ENCODE measurements at regions not wholly inside any gene's neighbourhood (a gene's known extent, or its start where the extent isn't known, plus 50 kb on each side); places are given as distances from the start of the nearest gene placed in this dataset.

GRCh38 chr5:158553195-158553961 is 546.3 kb downstream of the EBF1 start:
- no peak for DNase-seq (ENCODE audit: low read depth)

DNA sequence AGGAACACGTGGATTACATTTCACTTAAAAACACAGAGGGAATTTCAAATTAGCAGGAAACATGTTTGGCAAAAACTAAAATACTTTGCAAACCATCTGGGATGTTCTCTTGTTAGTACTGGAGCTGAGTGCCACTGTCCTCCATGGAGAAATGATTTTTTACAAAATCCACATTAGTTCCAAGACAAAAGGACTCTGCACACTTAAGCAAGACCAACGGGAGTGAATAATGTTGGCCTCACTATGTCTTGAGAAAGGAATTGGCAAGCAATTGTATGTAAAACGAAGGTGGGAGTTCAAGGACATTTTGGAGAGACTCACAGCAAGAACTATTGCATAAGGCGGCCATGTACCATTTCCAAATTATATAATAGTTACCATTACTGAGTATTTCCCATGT is 547.5 kb downstream of the EBF1 start:
- no peak for DNase-seq (ENCODE audit: low read depth)

GRCh38 chr5:158549311-158549710 is 550.4 kb downstream of the EBF1 start:
- no peak for DNase-seq (ENCODE audit: low read depth)

- no peak for DNase-seq (ENCODE audit: low read depth)
Observed at GRCh38 chr5:158546748-158547147, 553.0 kb downstream of the EBF1 start.

- DNase-seq (ENCODE audit: low read depth): no peak
Observed at GRCh38 chr5:158545949-158546530, 553.7 kb downstream of the EBF1 start.

GRCh38 chr5:158544388-158545339 is 555.1 kb downstream of the EBF1 start:
- DNase-seq (ENCODE audit: low read depth): no peak

- DNase-seq (ENCODE audit: low read depth): no peak
Observed at GRCh38 chr5:158543539-158544387, 556.0 kb downstream of the EBF1 start.

GRCh38 chr5:158541536-158542297 is 558.0 kb downstream of the EBF1 start:
- DNase-seq (ENCODE audit: low read depth): no peak

DNA sequence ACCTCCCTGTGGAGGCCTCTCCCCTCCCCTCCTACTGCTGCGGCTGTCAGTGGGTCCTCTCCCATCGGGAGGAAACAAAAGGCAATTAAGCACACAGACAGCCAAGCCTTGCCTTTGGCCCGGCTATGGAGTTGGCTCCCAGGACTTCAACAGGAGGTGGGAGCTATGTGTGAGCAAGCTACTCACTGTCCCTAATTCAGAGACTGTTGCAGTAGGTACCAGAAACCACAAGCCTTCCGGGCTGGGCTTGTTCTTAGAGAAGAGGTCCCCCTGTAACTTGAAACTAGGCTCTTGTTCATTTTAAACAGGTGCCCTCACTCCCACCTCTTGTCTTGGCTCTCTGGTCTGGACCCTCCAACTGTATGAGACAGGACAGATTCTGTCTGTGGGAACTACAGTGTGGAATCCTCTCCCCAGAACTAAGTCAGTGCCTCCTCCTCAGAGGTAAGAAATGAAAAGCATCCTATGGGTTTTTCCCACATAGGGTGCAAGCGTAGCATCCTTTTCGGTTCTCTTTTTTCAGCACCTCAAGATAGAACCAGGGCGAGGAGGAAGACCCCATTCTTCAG is 561.1 kb downstream of the EBF1 start:
- no peak for DNase-seq (ENCODE audit: low read depth)

DNA sequence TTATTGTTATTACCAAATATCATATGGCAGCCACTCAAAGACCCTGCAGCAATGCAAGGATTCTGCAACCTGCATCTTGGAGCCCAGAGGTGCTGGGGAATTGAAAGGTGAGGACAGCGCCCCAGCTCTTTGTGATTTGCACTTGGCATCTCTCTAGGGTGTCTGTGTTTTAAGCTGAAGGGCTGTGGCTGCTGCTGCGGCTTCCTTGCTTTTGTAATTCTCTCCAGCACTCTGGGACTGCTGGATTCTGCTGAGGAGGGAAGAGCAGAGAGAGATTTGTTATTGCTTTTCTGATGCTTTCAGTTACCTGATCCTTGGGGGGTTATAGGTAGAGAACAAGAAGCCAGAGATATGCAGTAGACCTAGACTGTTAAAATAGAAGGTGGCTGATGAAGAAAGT is 562.4 kb downstream of the EBF1 start:
- no peak for DNase-seq (ENCODE audit: low read depth)

DNA sequence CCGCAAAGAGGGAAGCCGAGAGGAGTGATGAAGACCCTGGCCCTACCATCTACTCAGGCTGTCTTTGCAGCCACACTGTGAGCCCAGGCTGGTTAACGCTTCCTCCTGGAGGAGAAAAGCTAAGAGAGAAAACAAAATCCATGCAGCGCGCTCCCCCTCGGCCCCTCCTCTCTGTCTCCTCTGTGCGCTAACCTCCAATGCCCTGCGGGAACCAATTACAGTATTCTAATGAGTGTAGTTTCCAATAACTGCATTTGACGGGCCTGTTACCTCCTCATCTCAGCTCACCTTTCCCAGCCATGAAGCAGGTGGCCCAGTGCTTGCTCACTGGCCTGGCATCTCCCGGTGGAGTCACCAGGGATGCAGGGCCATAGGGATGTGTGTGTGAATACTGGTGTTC is 565.5 kb downstream of the EBF1 start:
- DNase-seq (ENCODE audit: low read depth): no peak

DNA sequence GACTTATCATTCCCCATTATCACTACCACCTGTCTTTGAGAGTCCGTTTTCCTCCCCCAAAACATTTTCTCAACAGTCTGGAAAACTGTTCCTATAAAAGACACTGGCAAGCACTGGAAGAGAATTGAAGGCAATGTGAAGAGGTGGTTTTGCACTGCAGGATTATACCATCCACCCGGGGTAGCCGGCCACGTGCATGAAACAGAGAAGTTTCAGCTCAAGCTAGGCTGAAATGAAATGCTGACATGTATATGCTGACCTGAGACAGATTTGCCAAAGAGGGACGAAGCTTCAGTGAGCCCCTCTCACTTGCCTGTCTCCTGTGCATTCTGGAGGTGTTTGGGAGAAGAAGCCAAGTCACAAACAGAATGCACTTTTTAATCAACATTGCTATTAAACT is 567.0 kb downstream of the EBF1 start:
- no peak for DNase-seq (ENCODE audit: low read depth)

DNA sequence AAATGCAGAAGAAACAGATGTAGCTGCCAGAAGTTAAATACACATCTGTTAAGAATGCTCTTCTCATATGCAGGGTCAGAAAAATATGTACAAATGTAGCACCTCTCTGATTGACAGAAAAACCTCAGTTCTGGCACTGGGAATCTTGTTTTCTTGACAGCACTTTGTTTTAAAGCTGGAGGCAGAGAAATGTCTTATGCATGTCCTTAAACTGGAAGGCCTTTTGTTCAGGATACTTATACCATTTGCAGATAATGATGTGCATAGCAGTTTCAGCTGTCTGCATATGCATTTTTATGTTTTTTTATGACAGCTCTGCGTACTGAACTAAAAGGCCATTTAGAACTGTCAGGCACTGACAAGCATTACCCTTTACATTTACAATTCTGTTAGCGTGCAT is 567.9 kb downstream of the EBF1 start:
- DNase-seq (ENCODE audit: low read depth): no peak

DNA sequence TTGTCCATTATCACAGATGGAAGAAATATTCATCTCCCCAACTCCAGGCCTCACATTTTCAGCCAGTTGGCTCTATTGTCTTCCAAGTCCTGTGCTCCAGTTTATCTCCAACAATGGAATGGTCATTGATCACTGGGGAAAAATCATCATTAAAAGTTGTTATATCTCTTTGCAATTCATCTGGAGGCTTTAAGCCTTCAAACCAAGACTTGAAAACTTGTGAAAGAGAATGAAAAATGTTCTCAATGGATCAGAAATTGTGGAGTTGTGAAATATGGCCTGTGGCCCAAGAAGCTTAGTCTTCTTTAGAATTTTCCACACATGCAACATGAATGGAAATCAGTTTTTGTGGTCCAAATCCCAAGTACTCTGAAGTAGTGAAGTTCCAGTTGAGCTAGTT is 569.6 kb downstream of the EBF1 start:
- DNase-seq (ENCODE audit: low read depth): no peak

- DNase-seq (ENCODE audit: low read depth): no peak
Observed at GRCh38 chr5:158529454-158529853, 570.3 kb downstream of the EBF1 start.

DNA sequence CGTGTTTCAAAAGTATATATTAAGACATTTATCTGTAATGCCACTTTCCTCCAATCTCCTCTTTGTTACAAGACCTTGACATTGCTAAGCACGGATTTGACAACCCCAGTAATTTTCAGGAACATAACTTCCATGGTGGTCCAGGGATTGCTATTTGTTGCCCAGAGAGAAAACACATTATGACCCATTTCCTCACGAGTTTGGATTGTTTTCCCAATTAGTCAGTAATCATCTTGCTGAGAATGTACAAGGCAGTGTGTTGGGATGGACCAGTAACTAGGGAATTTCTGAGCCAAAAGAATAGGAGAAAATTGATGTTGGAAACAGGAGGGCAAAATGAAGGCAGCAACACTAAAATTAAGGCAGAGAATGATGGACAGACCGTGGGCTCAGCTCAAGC is 574.1 kb downstream of the EBF1 start:
- DNase-seq (ENCODE audit: low read depth): no peak

DNA sequence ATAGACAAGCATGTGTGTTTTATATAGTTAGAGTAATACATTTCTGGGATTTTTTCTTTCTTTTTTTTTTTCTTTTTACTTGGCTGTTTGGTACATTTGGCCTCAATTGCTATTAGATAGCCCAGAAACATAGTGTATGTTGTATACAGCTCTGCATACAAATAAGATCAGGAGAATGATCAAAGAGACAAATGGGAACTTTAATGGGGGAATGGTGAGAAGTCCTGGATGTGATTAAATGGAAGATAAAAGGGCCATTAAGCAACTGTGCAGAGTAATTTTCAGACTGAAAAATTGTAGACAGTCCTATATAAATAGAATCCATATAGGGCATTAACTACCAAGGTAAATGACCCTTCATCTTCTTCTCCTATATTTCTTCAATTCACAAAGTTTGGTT is 575.6 kb downstream of the EBF1 start:
- DNase-seq (ENCODE audit: low read depth): no peak

- no peak for DNase-seq (ENCODE audit: low read depth)
Observed at GRCh38 chr5:158522776-158523175, 576.9 kb downstream of the EBF1 start.

DNA sequence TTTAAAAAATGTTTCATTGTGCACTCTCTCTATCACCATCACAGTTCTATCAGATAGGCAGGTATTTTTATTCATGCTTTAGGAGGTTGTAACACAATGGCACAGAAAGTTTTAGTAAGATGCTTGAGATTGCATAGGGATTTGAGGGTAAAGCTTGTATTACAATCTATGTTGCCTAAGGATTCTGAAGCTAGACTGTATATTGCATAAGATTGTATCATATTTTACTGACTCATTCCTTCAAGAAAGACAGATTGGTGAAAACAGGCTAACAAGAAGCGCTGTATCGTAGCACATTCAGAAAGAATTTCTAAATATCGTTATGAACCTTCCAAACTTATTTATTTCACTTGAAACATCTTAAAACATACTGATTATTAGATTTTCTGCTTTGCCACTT is 577.7 kb downstream of the EBF1 start:
- no peak for DNase-seq (ENCODE audit: low read depth)

DNA sequence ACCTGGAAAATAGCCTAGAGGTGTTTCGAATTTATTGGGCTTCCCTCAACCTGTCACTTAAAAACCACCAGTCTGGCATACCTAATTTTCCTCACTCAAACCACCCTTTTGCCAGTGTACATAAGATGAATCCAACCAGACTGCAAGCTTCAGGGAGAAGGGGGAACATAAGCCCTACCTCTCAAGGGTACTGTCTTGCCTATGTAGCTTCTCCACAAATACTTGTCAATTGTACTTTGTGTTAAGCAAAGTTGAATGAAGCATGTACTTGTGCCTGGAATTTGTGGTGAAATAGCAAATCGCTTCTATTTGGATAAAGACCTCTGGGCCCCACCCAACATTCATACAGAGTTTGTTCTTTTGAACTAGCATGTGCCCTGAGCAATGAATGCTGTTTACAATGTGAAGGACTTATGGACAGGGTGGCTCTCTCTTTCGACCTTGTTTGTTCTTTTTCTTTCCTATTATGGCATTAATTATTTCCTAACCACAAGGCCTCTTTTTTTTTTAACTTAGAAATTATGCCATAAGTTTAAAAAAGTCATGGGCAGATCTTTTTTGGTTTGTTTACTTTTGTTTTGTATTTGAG is 580.2 kb downstream of the EBF1 start:
- no peak for DNase-seq (ENCODE audit: low read depth)

Data from stimulated activated CD8-positive, alpha-beta memory T cell treated with anti-CD3 and anti-CD28 coated beads, Interleukin-15, amount 100 ng/mL, for 24 hours (primary cell).